ENCODE measurements at regions not wholly inside any gene's neighbourhood (a gene's known extent, or its start where the extent isn't known, plus 50 kb on each side); places are given as distances from the start of the nearest gene placed in this dataset.
"Not testable (repeated sequence)": the region's sequence is repeated elsewhere in the genome, so short reads cannot be mapped to it uniquely, and the experiment has no call there.

DNA sequence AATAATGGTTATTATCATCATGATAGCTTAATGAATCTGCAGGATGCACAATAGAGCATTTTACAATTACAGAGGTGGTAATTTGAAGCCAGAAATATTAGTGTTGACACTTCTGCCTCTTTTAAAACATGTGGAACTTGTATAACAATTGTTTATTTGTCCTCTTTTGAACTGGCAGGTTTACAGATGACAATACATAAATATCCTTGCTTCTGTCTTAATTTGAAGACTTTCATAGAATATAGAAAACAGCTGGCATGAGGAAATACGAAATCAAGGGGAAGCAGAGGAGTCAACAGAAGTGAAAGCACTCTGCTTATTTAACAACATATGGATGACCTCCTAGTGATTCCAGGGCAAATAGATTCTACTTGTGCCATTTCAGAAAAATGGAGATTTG is 270.5 kb upstream of the SGO1 start:
- no peak for DNase-seq

DNA sequence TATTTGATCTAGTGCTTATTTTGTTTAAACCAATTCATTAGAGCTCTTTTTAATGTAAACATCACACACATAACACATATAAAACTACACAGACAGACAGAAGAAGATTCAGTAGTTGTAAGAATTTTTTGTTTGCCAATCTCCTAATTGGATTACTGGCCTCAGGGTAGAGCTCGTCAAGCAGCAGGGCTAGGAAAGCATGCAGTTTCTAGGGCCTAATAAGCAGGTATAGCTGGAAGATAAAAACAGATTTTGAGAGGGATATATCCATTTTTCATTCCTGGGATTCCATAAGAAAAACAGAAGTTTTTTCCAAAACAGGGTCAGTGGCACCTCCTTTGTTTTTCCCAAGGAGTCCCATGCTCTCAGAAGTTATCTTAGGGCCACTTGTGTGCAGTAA is 265.2 kb upstream of the SGO1 start:
- no peak for DNase-seq

DNA sequence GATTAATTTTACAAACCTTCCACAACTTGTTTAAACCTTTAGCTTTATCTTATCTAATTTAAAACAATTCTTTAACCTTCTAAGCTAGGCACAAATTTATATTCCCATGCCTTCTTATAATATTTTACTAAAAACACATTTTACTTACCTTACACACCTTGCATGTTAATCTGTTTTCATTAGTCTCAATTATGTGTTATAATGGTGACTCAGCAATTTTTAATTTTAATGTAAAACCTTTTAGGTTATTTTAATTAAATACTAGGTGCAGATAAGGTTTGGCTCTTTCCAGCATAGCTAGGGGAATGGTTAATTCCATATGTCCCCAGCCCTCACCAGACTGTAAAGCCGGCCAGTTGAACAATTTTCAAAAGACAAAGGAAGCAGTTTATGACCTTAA is 264.6 kb upstream of the SGO1 start:
- no peak for DNase-seq

DNA sequence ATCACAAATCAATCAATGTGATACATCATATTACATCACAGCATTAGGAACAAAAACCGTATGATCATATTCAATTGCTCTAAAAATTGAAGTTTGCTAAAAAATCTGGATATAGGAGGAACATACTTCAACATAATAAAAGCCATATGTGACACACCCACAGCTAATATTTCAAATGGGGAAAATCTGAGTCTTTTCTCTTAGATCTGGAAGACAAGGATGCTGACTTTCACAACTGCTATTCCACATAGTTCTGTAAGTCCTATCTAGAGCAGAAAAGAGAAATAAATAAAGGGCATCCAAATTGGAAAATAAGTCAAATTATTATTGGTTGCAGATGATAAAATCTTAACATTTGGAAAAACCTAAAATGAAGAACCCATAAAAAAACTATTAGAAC is 256.8 kb upstream of the SGO1 start:
- DNase-seq: no peak

DNA sequence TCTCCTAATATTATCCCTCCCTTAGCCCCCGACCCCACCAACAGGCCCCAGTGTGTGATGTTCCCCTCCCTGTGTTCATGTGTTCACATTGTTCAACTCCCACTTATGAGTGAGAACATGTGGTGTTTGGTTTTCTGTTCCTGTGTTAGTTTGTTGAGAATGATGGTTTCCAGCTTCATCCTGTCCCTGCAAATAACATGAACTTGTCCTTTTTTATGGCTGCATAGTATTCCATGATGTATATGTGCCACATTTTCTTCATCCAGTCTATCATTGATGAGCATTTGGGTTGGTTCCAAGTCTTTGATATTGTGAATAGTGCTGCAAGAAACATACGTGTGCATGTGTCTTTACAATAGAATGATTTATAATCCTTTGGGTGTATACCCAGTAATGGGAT is 241.3 kb upstream of the SGO1 start:
- DNase-seq: not testable (repeated sequence)

DNA sequence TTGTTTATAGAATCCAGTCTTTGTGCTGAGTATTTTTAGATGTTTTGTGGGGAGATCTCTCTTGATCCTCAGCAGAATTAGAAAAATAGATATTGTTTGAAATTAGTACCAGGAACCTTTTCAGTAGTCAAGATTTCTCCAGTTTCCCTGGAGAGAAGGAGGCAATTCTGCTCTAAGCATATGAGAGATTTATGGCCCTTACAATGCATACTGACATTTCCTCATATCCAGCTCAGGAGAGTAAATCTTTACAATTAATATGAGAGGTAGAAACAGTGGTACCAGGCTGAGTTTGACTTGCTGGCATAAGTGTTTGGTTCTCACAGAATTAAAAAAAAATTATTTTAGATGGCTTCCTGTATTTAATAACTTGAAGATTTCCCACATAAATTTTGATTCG is 239.1 kb upstream of the SGO1 start:
- DNase-seq: no peak

DNA sequence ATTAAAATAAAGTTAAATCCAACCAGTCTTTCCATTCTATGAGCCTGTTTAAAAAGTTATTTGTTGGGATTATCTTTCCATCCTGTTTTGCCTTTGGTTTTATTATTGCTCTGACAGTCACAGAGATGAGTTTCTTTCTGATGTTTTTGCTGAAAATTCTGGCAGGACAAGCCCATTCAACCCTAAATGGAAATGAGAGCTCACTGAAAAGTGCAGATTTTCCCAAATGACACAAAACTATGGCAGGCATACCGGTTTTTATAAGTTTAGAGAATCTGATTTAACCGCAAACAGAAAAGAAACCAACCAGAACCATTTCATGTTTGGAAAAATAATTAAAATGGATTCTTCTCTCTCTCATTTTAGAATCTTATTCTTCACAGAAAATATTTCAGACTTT is 238.1 kb upstream of the SGO1 start:
- no peak for DNase-seq

DNA sequence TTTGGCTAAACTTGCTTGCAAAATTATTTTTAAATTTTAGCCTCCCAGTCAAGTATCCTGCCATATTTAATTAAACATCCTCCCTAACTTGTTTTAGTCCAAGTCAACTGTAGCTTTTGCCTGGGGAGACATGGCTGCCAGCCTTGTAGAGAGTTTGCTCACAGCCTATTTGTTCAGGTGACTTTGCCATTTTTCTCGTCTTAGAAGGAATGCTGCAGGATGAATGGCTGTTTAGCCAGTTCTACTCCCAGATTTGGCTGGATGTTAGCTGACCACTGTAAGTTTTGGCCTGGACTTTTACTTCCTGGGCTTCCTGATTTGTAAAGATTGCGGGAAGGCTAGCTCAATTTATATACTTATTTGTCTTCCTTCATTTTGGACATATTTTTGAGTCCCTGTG is 236.4 kb upstream of the SGO1 start:
- DNase-seq: no peak

DNA sequence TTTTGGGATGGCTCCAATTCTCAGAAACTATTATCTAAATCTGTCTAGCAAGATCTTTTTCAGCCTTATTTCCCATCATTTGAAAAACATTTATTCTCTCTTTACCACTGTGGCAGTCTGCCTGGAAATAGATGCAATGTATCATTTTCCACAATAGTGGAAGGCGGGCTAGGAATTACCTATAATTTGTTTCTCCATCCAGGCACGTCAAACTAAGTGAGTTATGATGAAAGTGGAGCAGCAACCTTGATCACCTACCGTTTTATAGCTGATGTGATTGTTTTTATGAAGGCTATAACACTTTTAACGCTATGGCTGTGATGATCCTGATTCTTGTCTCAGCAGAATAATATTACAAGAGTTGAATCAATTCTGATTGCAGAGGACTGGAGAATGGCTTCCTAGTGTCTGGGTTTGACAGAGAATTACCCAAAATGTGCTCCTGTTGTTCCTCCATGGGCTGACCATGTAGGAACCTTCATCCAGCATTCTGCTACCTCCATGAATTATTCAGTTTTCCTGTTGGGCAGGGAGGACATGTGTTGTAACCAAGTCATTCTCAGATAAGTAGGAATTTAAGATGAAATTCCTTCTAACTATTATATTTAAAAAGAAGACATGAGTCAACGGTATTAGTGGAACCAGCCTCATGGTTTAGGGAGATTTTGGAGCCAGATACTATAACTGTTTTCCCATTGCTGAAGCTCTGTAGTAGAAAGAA is 231.5 kb upstream of the SGO1 start:
- no peak for DNase-seq

DNA sequence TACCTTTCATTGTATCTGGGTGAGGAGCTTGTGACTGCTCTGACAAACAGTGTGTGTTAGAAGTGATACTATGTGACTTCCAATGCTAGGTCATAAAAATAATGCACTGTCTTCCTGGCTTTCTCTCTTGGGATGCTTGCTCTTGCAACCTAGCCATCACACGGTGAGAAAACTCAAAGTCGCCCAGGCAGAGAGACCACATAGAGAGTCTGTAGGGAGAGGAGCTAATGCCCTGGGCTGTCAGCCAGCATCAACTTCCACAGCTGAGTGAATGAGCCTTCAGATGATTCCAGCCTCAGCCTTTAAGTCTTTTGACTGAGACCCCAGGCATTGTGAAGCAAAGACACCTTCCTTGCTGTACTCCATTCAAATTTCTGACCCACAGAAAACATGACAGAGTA is 220.6 kb upstream of the SGO1 start:
- no peak for DNase-seq

DNA sequence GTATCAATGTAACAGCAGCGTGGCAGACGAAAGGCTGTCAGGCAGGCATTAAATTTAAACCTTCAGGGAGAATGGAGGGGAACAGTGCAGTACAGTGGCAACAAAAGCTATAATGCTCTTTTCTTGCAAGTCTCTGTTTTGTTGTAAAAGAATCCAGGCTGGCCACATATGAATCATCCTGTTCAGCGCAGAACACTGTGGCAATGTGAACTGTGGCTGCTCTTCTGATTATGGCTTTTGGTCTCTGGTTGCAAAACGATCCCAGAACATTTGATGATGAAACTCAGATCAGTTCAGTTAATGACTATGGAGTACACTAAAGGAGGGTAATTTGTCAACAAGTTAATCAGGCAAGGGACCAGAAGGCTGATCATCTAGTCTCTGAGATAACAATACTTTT is 219.7 kb upstream of the SGO1 start:
- no peak for DNase-seq

DNA sequence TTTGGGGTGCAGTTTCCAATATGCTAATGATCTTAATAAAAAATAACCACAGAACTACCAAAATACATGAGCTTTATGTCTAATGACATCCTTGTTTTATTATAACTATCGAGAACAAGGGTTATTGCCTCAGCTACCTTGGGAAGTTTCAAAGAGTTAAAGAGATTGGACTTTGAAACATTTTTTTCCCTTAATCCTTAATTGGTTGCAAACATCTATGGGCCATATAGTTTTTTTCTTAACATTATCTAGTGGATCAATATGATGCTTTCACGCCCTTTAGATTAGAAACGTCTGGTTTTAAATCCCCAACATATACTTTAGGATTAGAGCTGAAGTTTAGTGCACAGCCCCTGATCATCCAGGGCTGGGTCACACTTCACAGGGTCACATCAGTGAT is 219.2 kb upstream of the SGO1 start:
- DNase-seq: no peak

DNA sequence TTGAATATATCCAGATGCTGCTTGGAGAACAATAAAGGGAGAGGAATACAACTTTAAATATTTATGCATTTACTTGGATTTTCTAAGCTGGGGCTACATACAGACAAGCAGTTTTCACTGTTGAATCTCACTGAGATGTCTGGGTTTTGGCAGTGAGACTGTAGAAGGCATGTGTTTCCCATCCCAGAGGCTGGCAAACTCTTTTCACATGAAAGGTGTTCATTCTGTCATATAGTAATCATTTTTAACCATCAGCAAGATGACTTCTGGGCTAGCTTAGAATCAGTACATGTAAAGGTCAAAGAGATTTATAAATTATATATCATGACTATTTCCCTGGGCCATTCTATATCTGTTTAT is 218.7 kb upstream of the SGO1 start:
- DNase-seq: no peak

DNA sequence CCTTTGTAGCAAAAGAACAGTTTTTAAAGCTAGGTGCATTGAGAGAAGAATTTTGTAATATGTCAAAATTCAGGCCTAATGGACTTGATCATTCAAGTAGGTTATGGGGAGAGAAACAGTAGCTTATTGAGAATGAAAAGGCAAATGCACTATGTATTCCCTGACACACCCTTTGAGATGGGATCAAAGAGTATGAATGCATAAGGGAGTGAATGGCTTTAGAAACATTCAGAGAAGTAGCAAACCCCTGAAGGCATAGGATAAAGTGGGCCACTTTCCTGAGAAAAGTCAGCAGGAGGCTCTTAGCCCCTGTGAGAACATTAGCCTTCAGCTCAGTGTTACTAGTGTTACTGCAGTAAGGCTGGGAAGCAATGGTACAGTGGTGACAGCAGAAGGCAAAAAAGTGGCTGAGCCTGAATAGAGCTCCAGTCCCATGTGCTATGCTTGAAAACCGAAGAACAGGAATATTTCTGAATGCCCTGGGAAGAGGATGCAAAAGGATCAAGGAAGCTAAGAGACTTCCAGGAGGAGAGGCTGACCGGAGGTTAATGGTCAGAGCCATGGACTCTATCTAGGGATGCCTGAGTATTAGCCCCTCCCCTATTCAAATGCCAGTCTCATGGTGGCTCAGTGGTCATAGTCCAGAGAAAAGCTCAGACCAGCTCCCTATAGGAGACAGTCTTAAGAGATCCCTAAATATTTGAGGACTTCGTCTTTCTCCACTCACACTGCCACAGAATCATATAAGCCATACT is 218.2 kb upstream of the SGO1 start:
- DNase-seq: no peak

DNA sequence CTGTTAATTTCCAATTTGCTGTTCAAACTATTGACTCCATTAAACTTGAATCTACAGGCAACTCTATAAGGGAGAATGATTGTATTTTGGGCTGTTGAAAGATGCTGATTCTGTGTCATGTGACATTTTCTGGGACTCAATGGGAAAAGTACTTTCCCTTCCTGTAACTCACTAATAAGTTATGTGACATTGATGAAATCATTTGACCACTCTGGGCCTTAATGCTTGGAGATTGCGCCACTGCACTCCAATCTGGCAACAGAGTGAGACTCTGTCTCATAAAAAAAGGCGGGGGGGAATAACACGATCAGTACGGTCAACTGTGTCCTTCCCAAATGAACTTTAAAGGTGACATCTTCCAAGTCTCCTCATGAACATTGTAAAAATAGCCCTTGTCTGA is 215.2 kb upstream of the SGO1 start:
- no peak for DNase-seq

DNA sequence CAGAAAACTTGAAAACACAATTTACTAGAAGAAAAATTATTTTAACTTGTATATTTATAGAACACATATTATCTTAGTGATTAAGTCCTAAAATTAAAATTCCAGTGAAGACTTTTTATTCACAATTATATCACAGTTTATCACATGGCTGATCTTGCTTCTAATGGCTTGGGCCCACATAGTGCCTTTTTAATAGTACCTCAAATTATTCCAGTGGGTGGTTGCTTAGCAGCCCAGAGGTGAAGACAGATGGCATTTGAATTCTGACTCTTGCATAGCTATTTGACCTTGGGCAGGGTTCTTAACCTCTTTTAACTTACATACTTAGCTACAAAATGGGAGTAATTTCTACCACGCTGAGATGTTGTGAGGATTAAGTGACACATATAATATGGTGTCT is 214.7 kb upstream of the SGO1 start:
- DNase-seq: no peak

DNA sequence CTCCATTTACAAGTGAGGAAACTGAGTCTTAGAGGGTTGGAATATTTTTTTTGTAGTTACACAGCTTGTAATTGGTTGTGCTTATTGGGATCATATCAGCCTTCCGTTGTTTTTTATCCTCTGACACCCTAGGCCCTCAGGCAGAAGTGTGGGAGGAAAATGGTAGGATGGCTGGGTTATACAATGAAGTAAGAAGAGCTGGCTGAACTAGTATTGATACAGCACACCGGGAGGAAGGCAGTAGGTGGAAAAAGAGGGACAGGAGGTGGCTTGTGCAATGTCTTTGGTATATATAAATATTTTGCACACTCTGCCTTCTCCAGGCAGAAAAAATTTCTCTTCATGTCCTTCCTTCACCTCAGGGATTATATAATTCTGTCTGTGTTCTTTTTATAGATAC is 214.3 kb upstream of the SGO1 start:
- DNase-seq: no peak

DNA sequence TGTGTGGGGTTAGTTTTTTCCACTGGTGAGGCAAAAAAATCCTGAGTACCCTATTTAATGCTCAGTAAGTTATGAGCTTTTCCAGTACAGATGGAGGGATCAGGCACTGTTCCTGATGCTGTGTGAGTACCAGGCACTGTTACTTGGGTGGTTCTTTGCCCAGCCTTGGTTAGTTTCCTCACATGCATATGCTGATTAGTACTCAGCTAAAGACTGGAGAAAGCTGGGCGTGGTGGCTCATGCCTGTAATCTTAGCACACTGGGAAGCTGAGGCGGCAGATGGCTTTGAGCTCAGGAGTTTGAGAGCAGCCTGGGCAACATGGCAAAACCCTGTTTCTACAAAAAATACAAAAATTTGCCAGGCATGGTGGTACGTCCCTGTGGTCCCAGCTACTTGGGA is 210.3 kb upstream of the SGO1 start:
- DNase-seq: no peak

DNA sequence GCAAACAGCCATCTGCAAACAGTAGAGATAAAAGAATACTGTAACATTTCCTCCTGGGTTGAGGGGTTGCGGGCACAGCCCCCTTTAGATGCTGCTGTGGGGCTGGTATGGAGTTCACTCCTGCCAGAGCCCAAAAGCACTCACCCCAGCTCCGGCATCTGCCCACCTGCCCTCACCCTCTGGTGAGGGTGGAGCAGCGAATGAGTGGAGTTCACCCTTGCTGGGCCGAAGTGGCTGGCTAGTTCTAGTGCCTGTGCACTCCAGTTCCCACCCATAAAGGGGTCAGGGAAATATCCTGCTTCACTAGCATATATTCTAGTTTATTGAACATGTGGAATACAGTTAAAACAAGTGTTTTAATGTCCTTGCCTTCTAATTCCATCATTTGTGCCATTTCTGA is 209.7 kb upstream of the SGO1 start:
- DNase-seq: no peak

DNA sequence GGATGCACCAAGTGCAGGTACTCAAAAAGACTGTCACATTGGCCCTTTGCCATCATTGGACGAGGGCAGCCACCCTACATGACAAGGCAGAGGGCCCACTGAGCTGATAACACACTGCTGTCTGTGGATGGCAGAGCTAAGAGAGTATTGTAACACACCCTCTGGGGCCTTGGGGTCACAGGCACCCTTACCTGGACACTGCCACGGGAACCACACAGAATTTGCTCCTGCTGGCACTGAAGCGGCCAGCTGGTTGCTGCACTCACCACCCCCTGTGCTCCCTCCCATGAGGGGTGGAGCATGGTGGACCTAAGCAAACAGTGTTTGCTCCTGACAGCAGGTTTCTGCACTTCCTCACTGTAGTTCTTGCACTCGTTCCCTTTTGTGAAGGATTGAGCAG is 208.2 kb upstream of the SGO1 start:
- DNase-seq: no peak

DNA sequence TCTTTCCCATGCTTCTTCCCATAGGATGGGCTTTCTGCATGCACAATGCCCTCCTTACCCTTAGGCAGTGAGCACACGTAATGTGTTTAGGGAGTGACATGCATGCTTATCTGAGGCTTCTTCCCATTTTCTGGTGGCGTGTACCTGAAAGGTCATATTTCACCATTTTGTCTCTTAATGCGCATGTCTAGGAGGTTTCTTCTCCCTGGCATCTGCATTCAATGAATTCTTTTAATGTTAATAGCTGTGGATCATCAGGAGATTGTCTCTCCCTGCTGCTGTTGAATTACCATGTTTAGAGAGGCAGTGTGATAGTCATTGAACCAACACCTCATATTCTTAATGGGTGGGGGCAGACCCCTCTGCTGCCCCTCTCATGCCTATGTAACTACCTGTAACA is 205.6 kb upstream of the SGO1 start:
- no peak for DNase-seq

DNA sequence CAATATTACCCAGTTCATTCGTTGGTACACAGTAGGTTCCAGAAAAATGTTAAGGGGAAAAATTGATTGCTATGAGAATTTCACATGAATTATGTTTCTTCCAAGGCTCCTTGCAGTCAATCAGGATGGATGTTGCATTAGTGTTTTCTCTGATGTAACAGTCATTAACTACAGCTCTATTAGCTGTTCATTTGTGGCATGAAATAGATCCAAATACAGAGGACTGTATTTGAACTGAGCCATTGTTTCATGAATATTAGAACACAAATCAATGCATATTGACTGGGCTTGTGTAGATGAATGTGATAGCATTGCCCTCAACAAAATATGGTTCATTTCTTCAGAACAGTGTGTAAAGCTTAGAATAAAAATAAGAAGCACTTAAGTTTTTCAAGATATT is 203.0 kb upstream of the SGO1 start:
- no peak for DNase-seq

DNA sequence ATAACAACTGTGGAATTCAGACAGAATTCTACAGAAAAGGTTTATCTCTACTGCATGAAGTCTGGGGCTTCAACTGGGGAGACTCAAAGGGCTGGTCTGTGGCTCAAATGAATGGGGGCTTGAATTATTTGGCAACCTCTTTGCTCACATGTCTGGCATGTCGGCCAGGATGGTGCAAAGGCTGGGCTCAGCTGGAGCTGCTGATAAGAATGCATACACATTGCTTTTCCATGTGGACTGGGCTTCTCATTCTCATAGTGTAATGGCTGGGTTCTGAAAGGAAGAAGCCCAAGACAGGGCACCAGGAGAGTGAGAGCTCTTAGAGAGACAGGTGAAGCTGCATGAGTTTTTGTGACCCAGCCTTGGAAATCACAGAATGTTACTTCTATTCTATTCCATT is 194.3 kb upstream of the SGO1 start:
- no peak for DNase-seq

DNA sequence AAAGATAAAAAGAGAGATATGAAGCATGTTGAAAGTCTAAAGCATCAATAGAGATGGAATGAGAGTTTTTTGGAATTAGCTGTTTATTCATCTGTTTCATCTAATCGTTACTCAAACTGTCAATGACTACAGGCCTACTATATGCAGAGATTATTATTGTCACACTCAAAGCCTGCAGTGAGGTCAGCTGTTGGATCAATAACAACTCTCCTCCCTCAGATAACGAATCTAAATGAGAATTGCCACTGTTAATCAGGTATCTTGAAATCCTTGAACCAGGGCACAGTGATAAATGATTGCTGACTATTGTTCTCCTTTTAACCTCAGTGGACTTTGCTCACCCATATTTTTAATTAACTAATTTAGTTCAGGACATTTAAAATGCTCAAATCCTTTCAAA is 192.3 kb upstream of the SGO1 start:
- DNase-seq: no peak

DNA sequence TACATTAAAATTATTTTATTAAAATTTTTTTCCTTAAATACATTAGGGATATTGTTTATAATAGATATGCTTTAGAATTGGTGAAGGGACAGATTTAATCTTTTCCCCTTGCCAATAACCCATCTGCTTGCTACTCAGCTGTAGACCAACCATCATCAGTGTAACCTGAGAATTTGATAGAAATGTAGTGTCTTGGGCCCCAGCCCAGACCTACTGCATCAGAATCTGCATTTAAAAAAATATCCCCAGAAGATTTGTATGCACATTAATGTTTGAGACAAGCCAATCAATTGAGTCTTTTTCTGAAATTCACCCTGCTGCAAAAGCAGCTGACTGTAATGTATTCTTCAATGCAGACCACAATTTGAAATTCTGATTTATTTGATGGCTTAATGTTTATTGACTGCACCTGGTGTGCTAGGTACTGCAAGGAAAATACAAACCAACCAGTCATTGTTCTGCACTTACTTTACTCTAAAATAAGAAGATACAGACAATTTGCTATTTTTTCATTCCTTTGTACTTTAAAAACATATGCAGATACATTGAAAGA is 190.7 kb upstream of the SGO1 start:
- no peak for DNase-seq

Measured in NCI-H187 (cell line).